GM18511 (cell line): ENCODE measurements at regions not wholly inside any gene's neighbourhood (a gene's known extent, or its start where the extent isn't known, plus 50 kb on each side); places are given as distances from the start of the nearest gene placed in this dataset.
"Not testable (repeated sequence)": the region's sequence is repeated elsewhere in the genome, so short reads cannot be mapped to it uniquely, and the experiment has no call there.

Experiments used
- ATAC-seq: cut with Tn5 transposase; IDR thresholded peaks from one replicate; pipeline ENCODE4 v1.9.1; 2021; ENCODE audit warnings: mild to moderate bottlenecking, moderate library complexity; ENCODE audit not compliant: unreplicated experiment

DNA sequence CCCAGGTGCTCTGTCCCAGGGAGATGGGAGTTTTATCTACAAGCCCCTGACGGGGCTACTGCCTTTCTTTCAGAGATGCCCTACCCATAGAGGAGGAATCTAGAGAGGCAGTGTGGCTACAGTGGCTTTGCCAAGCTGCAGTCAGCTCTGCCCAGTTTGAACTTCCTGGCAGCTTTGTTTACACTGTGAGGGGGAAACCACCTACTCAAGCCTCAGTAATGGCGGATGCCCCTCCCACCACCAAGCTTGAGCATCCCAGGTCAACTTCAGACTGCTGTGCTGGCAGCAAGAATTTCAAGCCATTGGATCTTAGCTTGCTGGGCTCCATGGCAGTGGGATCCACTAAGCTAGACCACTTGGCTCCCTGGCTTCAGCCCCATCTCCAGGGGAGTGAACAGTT, 53.1 kb upstream of the TMEM252 start:
- ATAC-seq: not testable (repeated sequence)

DNA sequence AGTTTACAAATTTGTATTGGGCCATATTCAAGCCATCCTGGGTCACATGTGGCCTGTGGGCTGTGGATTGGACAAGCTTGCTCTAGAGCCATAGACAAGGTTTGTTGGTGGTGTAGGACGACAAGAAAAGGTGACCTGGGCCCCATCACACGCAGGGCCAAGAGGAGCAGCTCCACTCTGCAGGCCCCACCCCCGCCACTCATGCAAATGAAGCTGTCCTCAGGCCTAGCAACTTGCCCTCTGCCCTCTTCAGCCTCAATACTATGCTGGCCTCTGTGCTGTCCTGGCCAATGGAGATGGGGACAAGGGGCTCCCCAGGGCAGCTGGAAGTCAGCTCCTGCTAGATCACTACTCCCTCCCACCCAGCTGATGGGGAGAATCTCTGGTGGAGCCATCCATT, 55.2 kb upstream of the TMEM252 start:
- ATAC-seq: no peak

GRCh38 chr9:68597362-68597997, 56.8 kb upstream of the TMEM252 start:
- no peak for ATAC-seq

DNA sequence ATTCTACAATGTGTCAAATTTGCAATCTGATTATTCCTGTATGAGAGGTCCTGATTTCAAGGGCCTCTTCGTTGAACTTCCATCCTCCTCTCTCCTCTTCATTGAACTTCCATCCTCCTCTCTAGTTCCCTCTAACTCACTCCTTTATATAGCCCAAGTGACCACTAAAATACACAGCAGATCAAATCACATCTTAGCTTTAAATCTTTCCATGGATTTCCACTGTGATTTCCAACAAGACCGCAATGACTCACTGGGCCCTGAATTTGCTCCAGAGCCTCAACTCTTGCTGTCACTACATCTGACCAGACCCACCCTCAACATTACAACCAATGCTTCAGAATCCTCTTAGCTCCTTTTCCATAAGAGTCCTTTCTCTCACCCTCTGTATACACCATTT, 59.1 kb upstream of the TMEM252 start:
- ATAC-seq: no peak

GRCh38 chr9:68601081-68601480, 60.4 kb upstream of the TMEM252 start:
- no peak for ATAC-seq

DNA sequence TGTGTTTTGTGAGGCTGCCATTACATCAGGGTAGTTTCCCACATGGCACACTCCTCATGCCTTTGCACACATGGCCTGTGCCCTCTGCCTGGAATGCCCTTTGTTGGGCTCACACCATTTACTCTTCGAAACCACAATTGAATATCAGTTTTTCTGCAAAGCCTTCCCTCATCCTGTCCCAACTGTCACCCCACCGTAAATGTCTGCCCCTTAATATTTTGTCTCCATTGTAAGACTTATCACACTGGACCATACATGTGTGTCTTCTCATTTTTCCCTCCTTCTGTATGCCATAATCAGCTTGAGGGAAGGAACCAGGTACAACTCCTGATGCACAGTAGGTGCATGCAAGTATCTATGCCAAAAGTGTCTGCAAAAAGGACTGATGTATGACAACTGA, 62.7 kb upstream of the TMEM252 start:
- ATAC-seq: no peak

- ATAC-seq: no peak
Measured at GRCh38 chr9:68608763-68609162, 68.1 kb upstream of the TMEM252 start.

DNA sequence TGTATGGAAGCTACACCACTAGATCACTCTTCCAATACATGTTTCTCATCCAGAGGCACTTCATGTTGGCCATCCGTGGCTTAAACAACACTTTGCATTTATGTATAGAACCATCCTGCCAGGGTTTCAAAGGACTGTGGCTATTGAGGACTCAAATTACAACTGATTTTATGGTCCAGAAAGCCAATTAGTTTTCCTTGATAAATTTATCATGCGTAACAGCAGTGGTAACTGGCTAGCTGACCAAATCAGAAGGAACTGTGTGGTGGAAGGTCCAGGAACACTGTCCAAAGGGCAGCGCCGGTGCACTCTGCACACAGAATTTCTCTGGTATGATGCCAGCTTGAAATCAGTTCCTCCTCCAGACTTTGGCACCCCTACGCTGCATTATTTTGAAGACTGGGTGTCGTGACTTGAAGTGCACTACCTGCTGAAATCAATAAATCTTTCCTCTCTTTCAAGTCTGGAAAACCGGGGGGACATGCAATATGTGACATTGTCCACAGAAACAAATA, 69.3 kb upstream of the TMEM252 start:
- no peak for ATAC-seq

GRCh38 chr9:68614121-68614520, 73.4 kb upstream of the TMEM252 start:
- no peak for ATAC-seq

DNA sequence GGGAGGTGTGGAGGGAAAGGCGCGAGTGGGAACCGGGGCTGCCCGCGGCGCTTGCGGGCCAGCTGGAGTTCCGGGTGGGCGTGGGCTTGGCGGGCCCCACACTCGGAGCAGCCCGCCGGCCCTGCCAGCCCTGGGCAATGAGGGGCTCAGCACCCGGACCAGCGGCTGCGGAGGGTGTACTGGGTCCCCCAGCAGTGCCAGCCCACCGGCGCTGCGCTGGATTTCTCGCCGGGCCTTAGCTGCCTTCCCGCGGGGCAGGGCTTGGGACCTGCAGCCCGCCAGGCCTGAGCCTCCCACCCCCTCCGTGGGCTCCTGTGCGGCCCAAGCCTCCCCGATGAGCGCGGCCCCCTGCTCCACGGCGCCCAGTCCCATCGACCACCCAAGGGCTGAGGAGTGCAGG, 76.3 kb upstream of the TMEM252 start:
- not testable (repeated sequence) for ATAC-seq

DNA sequence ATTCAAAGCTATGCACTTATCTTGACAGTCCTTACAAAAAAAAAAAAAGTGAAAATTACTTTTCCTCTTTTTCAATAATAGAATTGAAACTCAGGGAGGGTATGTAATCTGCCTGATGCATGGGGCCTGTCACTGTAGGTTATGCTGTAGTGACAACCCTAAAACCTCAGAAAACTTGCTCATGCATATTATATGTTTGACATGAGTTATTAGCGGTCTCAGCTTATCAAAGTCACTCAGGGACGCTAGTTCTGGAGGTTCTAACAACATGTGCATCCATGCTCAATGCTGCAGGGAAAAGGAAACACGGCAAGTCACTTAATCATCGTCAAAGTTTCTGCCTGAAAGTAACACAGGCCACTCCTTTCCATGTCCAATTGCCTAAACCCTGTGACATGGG, 78.4 kb upstream of the TMEM252 start:
- no peak for ATAC-seq

DNA sequence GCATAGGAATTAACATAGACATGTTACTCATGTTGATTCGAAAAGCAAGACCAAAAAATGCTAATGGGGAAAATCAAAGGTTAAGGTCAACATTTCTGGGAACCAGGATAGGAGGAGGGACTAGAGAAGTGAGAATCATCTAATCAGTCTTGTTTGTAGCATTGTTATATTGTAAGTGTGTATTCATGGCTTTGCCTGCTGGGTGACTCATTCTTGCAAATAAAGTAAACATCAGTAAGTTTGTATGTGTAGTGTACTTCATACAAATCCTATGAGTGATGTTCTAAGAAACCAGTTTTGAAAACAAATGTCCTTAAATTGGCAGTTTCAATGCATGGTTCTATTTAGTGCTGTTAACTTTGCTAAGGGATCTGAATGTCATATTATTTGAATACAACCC, 79.0 kb upstream of the TMEM252 start:
- no peak for ATAC-seq

GRCh38 chr9:68625559-68625958, 79.5 kb upstream of the PIP5K1B start:
- no peak for ATAC-seq

GRCh38 chr9:68626526-68626925, 78.5 kb upstream of the PIP5K1B start:
- no peak for ATAC-seq

DNA sequence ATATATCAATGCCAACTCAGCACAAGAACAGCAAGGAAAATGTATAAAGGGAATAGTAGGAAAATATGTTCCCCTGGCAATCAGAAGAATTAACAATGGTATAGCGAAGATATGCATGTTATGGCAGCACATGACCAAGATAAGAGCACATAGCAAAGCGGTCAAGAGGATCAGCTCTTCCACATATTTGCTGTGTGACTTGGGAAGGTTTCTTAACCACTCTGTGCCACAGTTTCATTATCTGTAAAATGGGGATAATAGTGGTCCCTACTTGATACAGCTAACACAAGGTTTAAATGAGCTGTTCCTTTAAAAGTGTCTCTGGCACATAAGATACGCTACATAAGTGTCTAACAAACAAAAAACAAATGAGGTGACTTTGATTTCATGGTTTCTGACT, 77.9 kb upstream of the PIP5K1B start:
- ATAC-seq: no peak

DNA sequence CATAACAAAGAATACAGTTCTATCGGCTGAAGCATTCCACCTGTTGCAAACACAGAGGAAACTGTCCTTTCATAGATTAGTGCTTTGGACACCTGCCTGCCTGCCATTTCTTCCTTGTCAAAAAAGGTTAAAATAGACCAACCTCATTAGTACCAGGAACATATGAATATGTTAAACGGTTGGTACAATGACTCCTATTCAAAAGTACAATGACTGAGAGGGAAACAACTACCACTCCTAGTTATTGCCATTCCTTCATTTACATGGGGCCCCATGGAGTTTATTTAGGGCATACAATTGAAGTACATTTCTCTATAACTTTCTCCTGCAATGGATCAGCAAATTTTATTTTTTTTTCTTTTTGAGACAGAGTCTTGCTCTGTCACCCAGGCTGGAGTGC, 77.4 kb upstream of the PIP5K1B start:
- ATAC-seq: no peak

DNA sequence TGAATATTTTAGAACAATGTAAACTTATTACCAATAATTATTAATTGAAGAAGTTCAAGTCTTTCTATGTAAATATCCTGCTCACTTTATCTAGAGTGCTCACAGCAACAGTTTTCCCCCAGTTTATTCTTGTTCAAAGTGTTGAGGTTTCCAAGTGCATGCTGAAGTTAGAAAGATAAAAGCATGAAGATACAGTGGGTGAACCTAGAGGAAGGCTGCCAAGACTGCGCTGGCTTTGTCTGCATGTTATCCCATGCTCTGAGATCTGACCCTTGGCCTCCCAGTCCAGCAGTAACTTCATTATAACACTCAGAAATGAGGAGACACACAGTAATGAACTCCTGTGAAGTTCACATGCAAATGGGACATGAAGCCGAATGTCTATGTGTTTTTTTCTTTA, 76.0 kb upstream of the PIP5K1B start:
- ATAC-seq: no peak

DNA sequence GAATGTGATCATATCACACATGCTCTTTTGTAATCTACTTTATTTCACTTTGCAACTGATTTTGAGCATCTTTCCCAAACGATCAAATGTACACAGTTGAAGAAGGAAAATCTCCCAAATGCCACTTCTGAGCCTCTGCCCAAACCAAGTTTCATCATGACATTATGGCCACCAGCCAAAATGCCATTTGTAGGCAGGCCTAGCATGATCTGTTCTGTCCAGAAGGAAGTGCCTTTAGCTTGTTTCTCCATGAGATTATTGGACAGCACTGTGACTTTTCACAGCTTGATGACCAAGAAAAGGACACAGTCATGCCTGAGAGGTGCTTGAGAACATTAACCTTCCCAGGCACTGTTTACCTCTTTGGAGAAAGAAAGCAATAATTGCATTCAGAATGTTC, 73.2 kb upstream of the PIP5K1B start:
- no peak for ATAC-seq

- ATAC-seq: no peak
Measured at GRCh38 chr9:68637020-68637419, 68.0 kb upstream of the PIP5K1B start.

- not testable (repeated sequence) for ATAC-seq
Measured at GRCh38 chr9:68639261-68639660, 65.8 kb upstream of the PIP5K1B start.

GRCh38 chr9:68640421-68641089, 64.5 kb upstream of the PIP5K1B start:
- ATAC-seq: peak; percentile 39

DNA sequence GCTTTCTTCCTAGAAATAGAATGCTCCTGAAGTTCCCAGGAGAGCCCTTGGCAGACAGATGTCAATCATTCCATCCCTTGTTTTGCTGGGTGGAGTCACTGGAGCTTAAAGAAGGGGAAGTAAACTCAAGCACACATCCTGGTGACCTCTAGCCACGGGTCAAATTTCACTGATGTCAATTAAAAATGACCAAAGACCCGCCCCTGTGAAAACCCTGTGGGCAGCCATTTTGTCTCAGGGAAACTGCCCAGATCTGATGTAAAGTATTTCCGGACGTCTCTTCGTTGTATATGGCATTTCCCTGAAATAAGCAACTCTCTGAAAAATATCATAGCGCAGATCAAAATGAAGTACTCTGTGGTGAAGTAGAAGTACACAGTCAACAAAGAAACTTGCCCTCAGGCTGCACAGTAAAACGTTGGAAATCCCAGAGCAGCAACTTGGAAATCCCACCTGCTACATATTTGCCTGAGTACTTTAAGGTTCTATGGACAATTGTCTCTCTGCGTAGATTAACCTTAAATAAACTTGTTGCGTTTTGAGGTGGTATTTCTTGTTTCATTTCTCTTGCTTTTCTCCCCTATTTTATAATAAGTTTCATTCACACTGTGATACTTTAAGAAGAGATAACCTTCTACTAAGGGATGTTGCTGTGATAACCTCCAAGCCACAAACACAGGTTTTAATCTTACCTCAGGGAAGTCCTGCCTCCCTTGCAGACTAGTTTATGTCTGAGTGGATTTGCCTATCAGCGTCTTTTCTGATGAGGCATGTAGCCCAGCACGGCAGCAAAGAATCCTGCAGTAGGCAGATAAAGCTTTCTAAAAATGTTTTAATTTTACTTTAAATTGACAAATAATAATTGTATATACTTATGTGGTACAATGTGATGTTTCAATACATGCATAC, 60.9 kb upstream of the PIP5K1B start:
- peak; percentile 76 for ATAC-seq
